DOHH2 (cell line): ENCODE measurements at regions not wholly inside any gene's neighbourhood (a gene's known extent, or its start where the extent isn't known, plus 50 kb on each side); places are given as distances from the start of the nearest gene placed in this dataset.

Experiments
- H3F3A ChIP-seq: fragments of 200-600 bp; sonication (generic), shearing (Covaris generic); 2 replicates; pipeline ENCODE4 v1.6.0; 2016; ENCODE audit warnings: antibody characterized with exemption, mild to moderate bottlenecking; ENCODE audit not compliant: control insufficient read depth, insufficient read depth
- H3K27ac ChIP-seq: fragments of 200-600 bp; sonication (generic); 2 replicates; pipeline ENCODE4 v1.5.1; 2014; ENCODE audit warnings: low read depth, mild to moderate bottlenecking, low read length, moderate library complexity
- H3K27me3 ChIP-seq: fragments of 200-600 bp; sonication (generic); 2 replicates; pipeline ENCODE4 v1.6.1; 2014; ENCODE audit warnings: mild to moderate bottlenecking, low read length, mixed read lengths; ENCODE audit not compliant: control insufficient read depth
- H3K36me3 ChIP-seq: fragments of 200-600 bp; sonication (generic); 2 replicates; pipeline ENCODE4 v1.6.1; 2014; ENCODE audit warnings: mild to moderate bottlenecking, low read length, moderate library complexity, mixed read lengths; ENCODE audit not compliant: control insufficient read depth
- H3K4me1 ChIP-seq: fragments of 200-600 bp; sonication (generic); 2 replicates; pipeline ENCODE4 v1.6.1; 2014; ENCODE audit warnings: mild to moderate bottlenecking, low read length, mixed read lengths; ENCODE audit not compliant: control insufficient read depth
- H3K4me2 ChIP-seq: fragments of 200-600 bp; sonication (generic); 2 replicates; pipeline ENCODE4 v1.6.0; 2014; ENCODE audit warnings: mild to moderate bottlenecking, low read length, moderate library complexity
- H3K4me3 ChIP-seq: fragments of 200-600 bp; sonication (generic); 2 replicates; pipeline ENCODE4 v1.5.1; 2014; ENCODE audit warnings: mild to moderate bottlenecking, low read length, mixed read lengths
- H3K79me2 ChIP-seq: fragments of 200-600 bp; sonication (generic); 2 replicates; pipeline ENCODE4 v1.6.1; 2014; ENCODE audit warnings: mild to moderate bottlenecking, low read length, mixed read lengths; ENCODE audit not compliant: control insufficient read depth
- H3K9me2 ChIP-seq: fragments of 200-600 bp; sonication (generic); replicated peaks from 2 replicates; pipeline ENCODE4 v1.6.1; 2014; ENCODE audit warnings: mild to moderate bottlenecking, low read length, mixed read lengths; ENCODE audit not compliant: control insufficient read depth
- H3K9me3 ChIP-seq: fragments of 200-600 bp; sonication (generic); 2 replicates; pipeline ENCODE4 v1.6.1; 2014; ENCODE audit warnings: antibody characterized with exemption, low read length, mixed read lengths; ENCODE audit not compliant: control insufficient read depth, insufficient read depth
- H4K20me1 ChIP-seq: fragments of 200-600 bp; sonication (generic); 2 replicates; pipeline ENCODE4 v1.6.0; 2014; ENCODE audit warnings: low read depth, mild to moderate bottlenecking, antibody characterized with exemption, low read length, moderate library complexity; ENCODE audit not compliant: control insufficient read depth, insufficient read depth
- EZH2phosphoT487 ChIP-seq: fragments of 200-600 bp; sonication (generic); IDR thresholded peaks from 2 replicates; pipeline ENCODE4 v1.6.1; 2017; ENCODE audit warnings: borderline replicate concordance, mild to moderate bottlenecking, antibody characterized with exemption, low read length, moderate library complexity, mixed read lengths
- TF ChIP-seq, protein P1 (sequence below): fragments of 200-600 bp; sonication (generic); IDR thresholded peaks from one replicate; pipeline ENCODE4 v1.5.1; 2014; ENCODE audit warnings: antibody characterized with exemption, mild to moderate bottlenecking, low read depth, low read length; ENCODE audit not compliant: poor library complexity, severe bottlenecking

DNA sequence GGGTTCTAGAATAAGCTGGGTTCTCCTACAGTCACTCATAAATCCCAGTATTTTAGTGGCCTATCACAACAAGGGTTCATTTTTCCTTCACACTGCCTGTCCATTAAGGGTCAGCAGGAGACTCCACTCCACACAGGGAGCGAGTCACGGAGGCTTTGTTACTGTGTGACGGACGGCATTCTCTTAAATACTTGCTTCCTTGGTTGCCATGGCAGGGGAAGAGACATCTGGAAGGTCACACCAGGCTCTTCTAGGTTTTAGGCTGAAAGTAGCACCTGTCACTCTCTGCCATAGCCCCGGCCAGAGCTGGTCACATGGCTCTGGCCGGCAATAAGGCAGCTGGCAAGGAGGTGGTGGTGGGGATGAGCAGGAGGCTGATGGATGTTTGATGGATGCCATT is 89.4 kb upstream of the ANKRD34C start:
- Histone ChIP-seq H3K27me3 (no peaks in the 10 kb centered on the region), H3K4me2 (no peak overlapping the region)
- TF ChIP-seq, protein P1, sequence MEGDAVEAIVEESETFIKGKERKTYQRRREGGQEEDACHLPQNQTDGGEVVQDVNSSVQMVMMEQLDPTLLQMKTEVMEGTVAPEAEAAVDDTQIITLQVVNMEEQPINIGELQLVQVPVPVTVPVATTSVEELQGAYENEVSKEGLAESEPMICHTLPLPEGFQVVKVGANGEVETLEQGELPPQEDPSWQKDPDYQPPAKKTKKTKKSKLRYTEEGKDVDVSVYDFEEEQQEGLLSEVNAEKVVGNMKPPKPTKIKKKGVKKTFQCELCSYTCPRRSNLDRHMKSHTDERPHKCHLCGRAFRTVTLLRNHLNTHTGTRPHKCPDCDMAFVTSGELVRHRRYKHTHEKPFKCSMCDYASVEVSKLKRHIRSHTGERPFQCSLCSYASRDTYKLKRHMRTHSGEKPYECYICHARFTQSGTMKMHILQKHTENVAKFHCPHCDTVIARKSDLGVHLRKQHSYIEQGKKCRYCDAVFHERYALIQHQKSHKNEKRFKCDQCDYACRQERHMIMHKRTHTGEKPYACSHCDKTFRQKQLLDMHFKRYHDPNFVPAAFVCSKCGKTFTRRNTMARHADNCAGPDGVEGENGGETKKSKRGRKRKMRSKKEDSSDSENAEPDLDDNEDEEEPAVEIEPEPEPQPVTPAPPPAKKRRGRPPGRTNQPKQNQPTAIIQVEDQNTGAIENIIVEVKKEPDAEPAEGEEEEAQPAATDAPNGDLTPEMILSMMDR, result no peak
- TF ChIP-seq EZH2phosphoT487, result no peak

DNA sequence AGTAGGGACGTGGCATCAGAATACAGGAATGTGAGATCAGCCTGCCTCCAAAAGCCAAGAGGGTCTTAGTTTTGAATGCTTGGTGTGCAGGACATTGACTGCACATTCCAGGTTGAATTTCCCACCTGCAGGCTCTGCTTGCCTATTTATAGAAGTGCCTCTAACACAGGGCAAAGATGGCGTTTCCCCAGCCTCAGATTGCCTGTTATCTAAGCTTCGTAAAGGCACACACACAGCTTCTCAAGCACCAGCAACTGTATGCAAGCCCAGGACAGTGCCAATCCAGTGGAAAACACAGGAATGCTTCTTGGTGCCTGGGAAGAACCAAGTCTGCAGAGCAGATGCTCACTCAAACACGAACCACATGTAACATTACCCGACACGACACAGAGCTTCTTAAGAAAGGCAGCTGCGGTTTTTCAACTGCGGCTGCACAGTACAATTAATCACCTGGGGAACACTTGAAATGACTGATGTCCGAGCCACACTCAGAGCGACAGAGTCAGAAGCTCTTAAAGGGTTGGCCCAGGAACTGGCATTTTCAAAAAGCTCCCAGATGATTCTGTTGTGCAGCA is 90.0 kb upstream of the ANKRD34C start:
- no peaks in the 10 kb centered on the region for H3K36me3 ChIP-seq
- H3K27ac ChIP-seq, result no peak overlapping the region
- H3K4me2 ChIP-seq, result no peak overlapping the region
- TF ChIP-seq EZH2phosphoT487, result no peak
- TF ChIP-seq, protein P1, result no peak
- no peak overlapping the region for H3K4me3 ChIP-seq
- no peaks in the 10 kb centered on the region for H3K79me2 ChIP-seq
- no peaks in the 10 kb centered on the region for H3K27me3 ChIP-seq
- no peaks in the 10 kb centered on the region for H3F3A ChIP-seq
- H4K20me1 ChIP-seq, result no peaks in the 10 kb centered on the region
- H3K9me2 ChIP-seq, result no peaks in the 10 kb centered on the region
- H3K9me3 ChIP-seq, result no peaks in the 10 kb centered on the region
- H3K4me1 ChIP-seq, result no peaks in the 10 kb centered on the region

More for the DNA sequence above, 89.4 kb upstream of the ANKRD34C start:
- Histone ChIP-seq H3K4me3 (no peak overlapping the region), H4K20me1 (no peaks in the 10 kb centered on the region), H3K36me3 (no peaks in the 10 kb centered on the region), H3K27ac (no peak overlapping the region), H3F3A (no peaks in the 10 kb centered on the region), H3K9me3 (no peaks in the 10 kb centered on the region), H3K79me2 (no peaks in the 10 kb centered on the region), H3K4me1 (no peaks in the 10 kb centered on the region), H3K9me2 (no peaks in the 10 kb centered on the region)

DNA sequence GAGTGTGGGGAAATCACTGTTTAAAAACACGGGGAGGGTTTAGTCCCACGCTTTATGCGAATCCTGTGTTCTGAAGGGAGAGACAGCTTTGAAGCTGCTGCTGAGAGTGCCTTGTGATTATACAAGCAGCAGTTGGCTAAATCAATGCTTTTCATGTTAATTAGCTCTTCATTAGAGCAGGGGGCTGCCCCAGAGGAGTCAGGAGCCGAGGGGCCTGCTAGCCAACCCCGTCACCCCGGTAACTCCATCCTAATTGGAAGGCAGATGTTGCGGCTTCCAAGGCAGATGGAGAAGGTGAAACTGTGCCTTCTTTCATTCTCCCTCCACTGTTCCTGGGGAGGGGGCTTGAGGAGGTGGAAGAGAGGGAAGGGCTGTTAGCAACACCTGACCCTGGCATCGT is 92.4 kb upstream of the ANKRD34C start:
- Histone ChIP-seq H4K20me1 (no peaks in the 10 kb centered on the region), H3K4me2 (no peak overlapping the region), H3K4me3 (no peak overlapping the region), H3K9me2 (no peaks in the 10 kb centered on the region), H3K4me1 (no peaks in the 10 kb centered on the region), H3K36me3 (no peaks in the 10 kb centered on the region), H3K79me2 (no peaks in the 10 kb centered on the region), H3K27ac (no peak overlapping the region), H3F3A (no peaks in the 10 kb centered on the region), H3K9me3 (no peaks in the 10 kb centered on the region), H3K27me3 (no peaks in the 10 kb centered on the region)
- TF ChIP-seq EZH2phosphoT487, result no peak
- TF ChIP-seq, protein P1, result no peak
